Suprapubic skin (tissue), 4 donors: ENCODE measurements at regions not wholly inside any gene's neighbourhood (a gene's known extent, or its start where the extent isn't known, plus 50 kb on each side); places are given as distances from the start of the nearest gene placed in this dataset.

Experiments
- DNase-seq, 2 donors: peaks; one replicate each; pipeline ENCODE4 v3.0.0-alpha.2; 2019; ENCODE audit warnings: low spot score in 2 of 2
- H3K27ac ChIP-seq: fragments of 200-600 bp; sonication (generic); one replicate; pipeline ENCODE4 v1.5.1; 2019
- H3K27me3 ChIP-seq: fragments of 200-600 bp; sonication (generic); one replicate; pipeline ENCODE4 v1.5.1; 2019
- H3K36me3 ChIP-seq: fragments of 200-600 bp; sonication (generic); one replicate; pipeline ENCODE4 v1.5.1; 2019
- H3K4me1 ChIP-seq: fragments of 200-600 bp; sonication (generic); one replicate; pipeline ENCODE4 v1.5.1; 2019
- H3K4me3 ChIP-seq: fragments of 200-600 bp; sonication (generic); one replicate; pipeline ENCODE4 v1.5.1; 2019; ENCODE audit warnings: mild to moderate bottlenecking
- H3K9me3 ChIP-seq: fragments of 200-600 bp; sonication (generic); one replicate; pipeline ENCODE4 v1.5.1; 2019
- CTCF ChIP-seq, 2 donors: fragments of 200-600 bp in 1 of 2; fragments of 450-650 bp in 1 of 2; sonication (generic) in 1 of 2; IDR thresholded peaks; one replicate each; pipeline ENCODE4 v1.5.1; 2016 to 2019; ENCODE audit warnings: antibody characterized with exemption in 2 of 2, mild to moderate bottlenecking in 1 of 2, moderate library complexity in 1 of 2
- EP300 ChIP-seq: sonication (generic); formaldehyde crosslinking; IDR thresholded peaks from one replicate; pipeline ENCODE4 v1.6.1; 2017; ENCODE audit warnings: antibody characterized with exemption
- POLR2A ChIP-seq, 2 donors: fragments of 450-650 bp; IDR thresholded peaks; one replicate each; pipeline ENCODE4 v1.6.1; 2017; ENCODE audit warnings: antibody characterized with exemption in 2 of 2, mild to moderate bottlenecking in 2 of 2, moderate library complexity in 2 of 2
- POLR2AphosphoS5 ChIP-seq, 3 donors: sonication (generic); formaldehyde crosslinking; IDR thresholded peaks; one replicate each; pipeline ENCODE4 v1.6.1; 2017; ENCODE audit warnings: antibody characterized with exemption in 3 of 3
- WGBS: methylation state at CpG from one replicate; pipeline ENCODE4 v1.1.5; 2018; 5-methylcytosine and 5-hydroxymethylcytosine counted together

GRCh38 chr15:91534976-91535375 is 318.5 kb upstream of the SLCO3A1 start:
- DNase-seq: no peak
- TF ChIP-seq EP300: no peak
- TF ChIP-seq POLR2A (IDR thresholded peaks at IDR 0.05): no peak
- no peak for TF ChIP-seq POLR2AphosphoS5 (IDR thresholded peaks at IDR 0.05)
- TF ChIP-seq CTCF (IDR thresholded peaks at IDR 0.05): no peak
- 93% methylated on average over 2 of the region's 2 CpGs for WGBS
- Histone ChIP-seq H3K36me3 (no peaks in the 10 kb centered on the region), H3K4me1 (peaks cover 20% of the 10 kb centered on the region), H3K9me3 (no peaks in the 10 kb centered on the region), H3K27me3 (no peaks in the 10 kb centered on the region), H3K4me3 (no peak overlapping the region), H3K27ac (no peak overlapping the region)

- WGBS: 71% methylated on average over 4 of the region's 4 CpGs
- Histone ChIP-seq H3K4me3 (no peak overlapping the region), H3K27ac (no peak overlapping the region), H3K27me3 (no peaks in the 10 kb centered on the region), H3K36me3 (no peaks in the 10 kb centered on the region), H3K9me3 (no peaks in the 10 kb centered on the region), H3K4me1 (peaks cover 15% of the 10 kb centered on the region)
- DNase-seq: no peak
- TF ChIP-seq POLR2AphosphoS5 (IDR thresholded peaks at IDR 0.05) (no peak), POLR2A (IDR thresholded peaks at IDR 0.05) (no peak), CTCF (IDR thresholded peaks at IDR 0.05) (no peak), EP300 (no peak)
These were observed 317.5 kb upstream of the SLCO3A1 start for GRCh38 chr15:91535856-91536500.

GRCh38 chr15:91537856-91538255 is 315.7 kb upstream of the SLCO3A1 start:
- no peak overlapping the region for H3K4me3 ChIP-seq
- H3K27me3 ChIP-seq: no peaks in the 10 kb centered on the region
- no peaks in the 10 kb centered on the region for H3K36me3 ChIP-seq
- H3K27ac ChIP-seq: no peak overlapping the region
- peaks cover 10% of the 10 kb centered on the region for H3K4me1 ChIP-seq
- H3K9me3 ChIP-seq: no peaks in the 10 kb centered on the region
- 76% methylated on average over 5 of the region's 5 CpGs for WGBS
- TF ChIP-seq CTCF (IDR thresholded peaks at IDR 0.05) (no peak), POLR2AphosphoS5 (IDR thresholded peaks at IDR 0.05) (no peak)
- DNase-seq: no peak

GRCh38 chr15:91538782-91539181 is 314.7 kb upstream of the SLCO3A1 start:
- H3K36me3 ChIP-seq: no peaks in the 10 kb centered on the region
- H3K4me3 ChIP-seq: no peak overlapping the region
- no peak for DNase-seq
- no peak overlapping the region for H3K27ac ChIP-seq
- TF ChIP-seq EP300: no peak
- no peak for TF ChIP-seq CTCF (IDR thresholded peaks at IDR 0.05)
- no peaks in the 10 kb centered on the region for H3K9me3 ChIP-seq
- 93% methylated on average over 2 of the region's 2 CpGs for WGBS
- peaks cover 10% of the 10 kb centered on the region for H3K4me1 ChIP-seq
- no peaks in the 10 kb centered on the region for H3K27me3 ChIP-seq

- H3K27me3 ChIP-seq: no peaks in the 10 kb centered on the region
- H3K4me1 ChIP-seq: peaks cover 6% of the 10 kb centered on the region
- H3K27ac ChIP-seq: no peak overlapping the region
- no peaks in the 10 kb centered on the region for H3K9me3 ChIP-seq
- TF ChIP-seq CTCF (IDR thresholded peaks at IDR 0.05) (no peak), POLR2AphosphoS5 (IDR thresholded peaks at IDR 0.05) (no peak), EP300 (no peak), POLR2A (IDR thresholded peaks at IDR 0.05) (no peak)
- no peak overlapping the region for H3K4me3 ChIP-seq
- DNase-seq: no peak
- 61% methylated on average over 1 of the region's 1 CpG for WGBS
- no peaks in the 10 kb centered on the region for H3K36me3 ChIP-seq
These were observed 312.2 kb upstream of the SLCO3A1 start for GRCh38 chr15:91541286-91541685.
